GM10248 (cell line): ENCODE measurements at regions not wholly inside any gene's neighbourhood (a gene's known extent, or its start where the extent isn't known, plus 50 kb on each side); places are given as distances from the start of the nearest gene placed in this dataset.
A peak's percentile ranks its signal among the peaks of the same experiment; 100 is the strongest.

Experiments
- CTCF ChIA-PET: fragments of 300-600 bp; sonication (Branson Sonifier 250); formaldehyde crosslinking; extraction: SDS; loops from one replicate; lab custom pipeline; 2021; ENCODE audit warnings: antibody characterized with exemption; lab: Yijun Ruan, JAX
- POLR2A ChIA-PET: fragments of 350-650 bp; sonication (Branson Sonifier 250); formaldehyde crosslinking; extraction: SDS; loops from one replicate; lab custom pipeline; 2020; ENCODE audit warnings: antibody characterized with exemption; lab: Yijun Ruan, JAX
- DNase-seq: peaks from one replicate; pipeline ENCODE4 v3.0.0; 2012; ENCODE audit errors: extremely low spot score
- TF ChIP-seq, protein P1 (sequence below): IDR thresholded peaks from 2 replicates; pipeline ENCODE4 v1.5.1; 2012; ENCODE audit warnings: mild to moderate bottlenecking, low read depth; ENCODE audit errors: extremely low read depth, missing control alignments, control extremely low read depth

- TF ChIP-seq, protein P1, sequence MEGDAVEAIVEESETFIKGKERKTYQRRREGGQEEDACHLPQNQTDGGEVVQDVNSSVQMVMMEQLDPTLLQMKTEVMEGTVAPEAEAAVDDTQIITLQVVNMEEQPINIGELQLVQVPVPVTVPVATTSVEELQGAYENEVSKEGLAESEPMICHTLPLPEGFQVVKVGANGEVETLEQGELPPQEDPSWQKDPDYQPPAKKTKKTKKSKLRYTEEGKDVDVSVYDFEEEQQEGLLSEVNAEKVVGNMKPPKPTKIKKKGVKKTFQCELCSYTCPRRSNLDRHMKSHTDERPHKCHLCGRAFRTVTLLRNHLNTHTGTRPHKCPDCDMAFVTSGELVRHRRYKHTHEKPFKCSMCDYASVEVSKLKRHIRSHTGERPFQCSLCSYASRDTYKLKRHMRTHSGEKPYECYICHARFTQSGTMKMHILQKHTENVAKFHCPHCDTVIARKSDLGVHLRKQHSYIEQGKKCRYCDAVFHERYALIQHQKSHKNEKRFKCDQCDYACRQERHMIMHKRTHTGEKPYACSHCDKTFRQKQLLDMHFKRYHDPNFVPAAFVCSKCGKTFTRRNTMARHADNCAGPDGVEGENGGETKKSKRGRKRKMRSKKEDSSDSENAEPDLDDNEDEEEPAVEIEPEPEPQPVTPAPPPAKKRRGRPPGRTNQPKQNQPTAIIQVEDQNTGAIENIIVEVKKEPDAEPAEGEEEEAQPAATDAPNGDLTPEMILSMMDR = peak; percentile 51
- ChIA-PET CTCF (interaction anchor here (0.6 to 1.7 kb wide), 5 partner anchors 9 to 976 kb away, joined by 3 to 6 read pairs (median 4); no protein-coding TSS in a partner anchor), POLR2A (no interaction called here)
- DNase-seq = no peak
Observed at GRCh38 chr2:223306371-223306770, 254.4 kb downstream of the KCNE4 start.

GRCh38 chr2:223311889-223312680 lies 260.1 kb downstream of the KCNE4 start:
- CTCF ChIA-PET = interaction anchor here (1.3 to 1.6 kb wide), 2 partner anchors 19 to 34 kb away, joined by 4 read pairs; no protein-coding TSS in a partner anchor
- no peak for DNase-seq
- POLR2A ChIA-PET = no interaction called here
- TF ChIP-seq, protein P1 = no peak

- TF ChIP-seq, protein P1 = no peak
- POLR2A ChIA-PET = no interaction called here
- CTCF ChIA-PET = interaction anchor here (1.3 to 1.6 kb wide), 2 partner anchors 20 to 33 kb away, joined by 4 read pairs; no protein-coding TSS in a partner anchor
Observed at GRCh38 chr2:223313101-223313500, 261.1 kb downstream of the KCNE4 start.

DNA sequence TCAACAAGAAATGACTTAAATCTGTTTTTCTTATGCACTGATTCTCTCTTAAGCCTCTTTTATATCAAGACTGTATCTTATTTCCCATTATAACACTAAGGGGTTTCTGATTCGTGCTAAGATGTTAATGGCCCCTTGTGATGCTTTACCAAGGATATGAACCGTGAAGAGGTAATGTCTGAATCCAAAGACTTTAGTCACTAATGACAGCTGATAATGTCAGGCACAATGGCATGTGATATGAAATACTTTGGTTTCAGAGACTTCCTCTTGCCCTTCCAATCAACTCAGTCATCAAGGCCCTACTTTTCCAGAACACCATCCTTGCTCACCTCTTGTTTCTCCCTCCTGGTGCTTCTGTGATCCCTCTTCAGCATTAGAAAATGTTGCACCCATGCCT lies 262.8 kb downstream of the KCNE4 start:
- TF ChIP-seq, protein P1 = no peak
- no peak for DNase-seq
- ChIA-PET POLR2A (no interaction called here), CTCF (interaction anchor here (2.0 kb wide), 1 partner anchor 9 kb away, joined by 6 read pairs; no protein-coding TSS in a partner anchor)

More at GRCh38 chr2:223313101-223313500, 261.1 kb downstream of the KCNE4 start:
- no peak for DNase-seq

DNA sequence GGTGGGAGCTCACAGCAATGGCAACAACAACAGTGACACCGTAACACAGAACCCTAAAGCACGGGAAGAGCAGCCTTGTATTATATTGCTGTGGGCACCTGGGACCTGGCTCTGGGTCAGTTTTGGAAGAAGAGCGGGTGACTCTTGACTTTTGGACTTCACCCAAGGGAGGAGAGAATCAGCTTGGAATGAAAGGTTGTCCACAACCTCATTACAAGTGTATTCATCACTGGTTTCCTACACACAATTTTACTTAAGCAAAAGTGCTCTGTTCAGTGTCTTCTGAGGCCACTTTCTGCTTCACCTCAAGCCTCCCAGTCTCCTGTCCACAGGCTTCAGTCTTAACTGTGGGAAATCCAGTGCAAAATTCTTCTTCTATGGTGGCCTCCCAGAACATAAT lies 263.8 kb downstream of the KCNE4 start:
- ChIA-PET CTCF (interaction anchor here (2.0 kb wide), 1 partner anchor 10 kb away, joined by 6 read pairs; no protein-coding TSS in a partner anchor), POLR2A (no interaction called here)
- DNase-seq = no peak
- TF ChIP-seq, protein P1 = no peak

DNA sequence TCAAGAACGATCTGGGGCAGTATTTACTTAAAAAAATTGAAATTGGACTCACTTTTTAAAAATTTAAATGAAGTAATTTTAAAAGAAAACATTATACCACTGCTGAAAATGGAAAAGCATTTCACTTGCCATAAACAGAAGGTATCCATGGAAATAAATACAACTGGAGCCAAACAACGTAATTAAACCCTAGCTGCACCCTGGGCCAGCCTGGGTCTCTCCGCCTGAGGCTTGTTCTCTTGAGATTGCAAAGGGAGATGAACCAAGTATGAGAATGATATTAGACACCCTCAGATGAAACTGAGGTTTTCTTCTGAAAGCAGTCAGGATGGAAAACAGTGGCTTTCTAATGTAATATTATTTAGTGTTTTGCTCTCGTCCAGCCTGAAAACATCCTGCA lies 264.4 kb downstream of the KCNE4 start:
- CTCF ChIA-PET = interaction anchor here (2.0 kb wide), 1 partner anchor 10 kb away, joined by 6 read pairs; no protein-coding TSS in a partner anchor
- POLR2A ChIA-PET = no interaction called here
- no peak for DNase-seq
- TF ChIP-seq, protein P1 = no peak
